A549 (cell line): ENCODE measurements at regions not wholly inside any gene's neighbourhood (a gene's known extent, or its start where the extent isn't known, plus 50 kb on each side); places are given as distances from the start of the nearest gene placed in this dataset.
"Not testable (repeated sequence)": the region's sequence is repeated elsewhere in the genome, so short reads cannot be mapped to it uniquely, and the experiment has no call there.

ENCODE experiments used
- CHD2 ChIP-seq: fragments of 150-350 bp; IDR thresholded peaks from 2 replicates; pipeline ENCODE4 v1.6.1; 2014; ENCODE audit warnings: low read length; ENCODE audit not compliant: partially characterized antibody
- CHD4 ChIP-seq: fragments of 200-600 bp; sonication (generic); IDR thresholded peaks from 2 replicates; pipeline ENCODE4 v1.6.1; 2016; ENCODE audit warnings: antibody characterized with exemption, mild to moderate bottlenecking, borderline replicate concordance
- CTCF ChIP-seq: fragments of >200 bp; sonication (Bioruptor Twin); formaldehyde crosslinking; IDR thresholded peaks from 3 replicates; pipeline ENCODE4 v1.5.1; 2016
- EP300 ChIP-seq, 2 experiments: fragments of >200 bp; sonication (Bioruptor Twin); formaldehyde crosslinking; IDR thresholded peaks; 2 replicates in 1 of 2; 3 replicates in 1 of 2; pipeline ENCODE4 v1.6.1; 2016 to 2017
- HMGXB4 ChIP-seq: fragments of 250-450 bp; sonication (Bioruptor Pico); IDR thresholded peaks from 2 replicates; pipeline ENCODE4 v1.5.0; 2021; ENCODE audit warnings: mild to moderate bottlenecking, moderate library complexity, borderline replicate concordance
- KDM5A ChIP-seq: fragments of 200-600 bp; sonication (generic); IDR thresholded peaks from 2 replicates; pipeline ENCODE4 v1.6.1; 2016; ENCODE audit warnings: antibody characterized with exemption, mild to moderate bottlenecking
- PHF8 ChIP-seq: fragments of 200-600 bp; sonication (generic); IDR thresholded peaks from 2 replicates; pipeline ENCODE4 v1.6.1; 2016; ENCODE audit warnings: low read depth, mild to moderate bottlenecking, antibody characterized with exemption, moderate library complexity, borderline replicate concordance
- POLR2A ChIP-seq: IDR thresholded peaks from 2 replicates; pipeline ENCODE4 v1.6.1; 2012; ENCODE audit warnings: mild to moderate bottlenecking, low read length
- REST ChIP-seq: fragments of 200-600 bp; sonication (generic); IDR thresholded peaks from 2 replicates; pipeline ENCODE4 v1.6.1; 2016; ENCODE audit warnings: antibody characterized with exemption, mild to moderate bottlenecking, moderate library complexity
- SMC3 ChIP-seq: fragments of >200 bp; sonication (Bioruptor Twin); formaldehyde crosslinking; IDR thresholded peaks from 3 replicates; pipeline ENCODE4 v1.6.1; 2018; ENCODE audit warnings: inconsistent platforms
- TP53 ChIP-seq: fragments of 250-450 bp; sonication (Bioruptor Pico); IDR thresholded peaks from 2 replicates; pipeline ENCODE4 v1.5.0; 2021; ENCODE audit warnings: mild to moderate bottlenecking, moderate library complexity

- TF ChIP-seq POLR2A; CTCF; SMC3; EP300 (IDR thresholded peaks at IDR 0.05); CHD2; PHF8; REST; KDM5A; TP53 (CRISPR knock-in tag); CHD4; HMGXB4: not testable (repeated sequence)
Measured at GRCh38 chr13:34181256-34181655, 363.3 kb downstream of the RFC3 start.
